K562 (cell line): ENCODE measurements at regions not wholly inside any gene's neighbourhood (a gene's known extent, or its start where the extent isn't known, plus 50 kb on each side); places are given as distances from the start of the nearest gene placed in this dataset.

Experiments used
- ATAC-seq: fragments of 200-7000 bp; cut with Tn5 transposase; 3 replicates; pipeline ENCODE4 v1.9.1; 2020; ENCODE audit warnings: moderate library complexity
- BruUV-seq: library from RNA; stranded (reverse); fragments of 400-500 nt; replicated peaks from 2 replicates; lab custom pipeline; 2021; lab: Mats Ljungman, UMichigan
- CTCF ChIA-PET: fragments of 300-600 bp; formaldehyde crosslinking; extraction: SDS; loops from one replicate; lab custom pipeline; 2021; ENCODE audit warnings: low intra/inter-chr PET ratio; lab: Yijun Ruan, JAX
- POLR2A ChIA-PET: fragments of 300-600, 350-650 bp; sonication (Branson Sonifier 250); formaldehyde crosslinking; extraction: SDS; loops from one replicate; lab custom pipeline; 2021; ENCODE audit warnings: antibody characterized with exemption, inconsistent platforms; lab: Yijun Ruan, JAX
- DNase-seq, 4 experiments: peaks; one replicate each; pipeline versions ENCODE4 v3.0.0 to v3.0.0-alpha.2; 2011 to 2018; ENCODE audit warnings: low spot score in 3 of 4, mixed read lengths in 3 of 4; ENCODE audit errors: extremely low read depth in 1 of 4
- FAIRE-seq: peaks from 2 replicates; lab custom pipeline; 2011; peaks lifted over from hg19 to GRCh38; lab: Jason Lieb, UNC
- H2AFZ ChIP-seq: 2 replicates; pipeline ENCODE4 v1.6.0; 2011; ENCODE audit warnings: low read depth, low read length, control low read depth, inconsistent platforms
- H3K27ac ChIP-seq: fragments of 200-600 bp; 3 replicates; pipeline ENCODE4 v1.8.0; 2011; ENCODE audit warnings: low read depth, mild to moderate bottlenecking, control low read depth, inconsistent platforms, low read length, moderate library complexity, mixed read lengths; ENCODE audit errors: extremely low read depth
- H3K27me3 ChIP-seq, 2 experiments: fragments of 300-600 bp in 1 of 2; 2 replicates in 1 of 2; 3 replicates in 1 of 2; pipeline versions ENCODE4 v1.6.0 to v1.8.0; 2011; ENCODE audit warnings: inconsistent platforms in 2 of 2, low read length in 2 of 2, mild to moderate bottlenecking in 1 of 2, mixed read lengths in 1 of 2, moderate library complexity in 1 of 2; ENCODE audit not compliant: control insufficient read depth in 2 of 2, insufficient read depth in 2 of 2
- H3K36me3 ChIP-seq: fragments of 300-600 bp; 3 replicates; pipeline ENCODE4 v1.8.0; 2011; ENCODE audit warnings: mild to moderate bottlenecking, low read length, inconsistent platforms; ENCODE audit not compliant: control insufficient read depth, insufficient read depth
- H3K4me1 ChIP-seq, 2 experiments: fragments of 200-600 bp in 1 of 2; replicated peaks in 1 of 2; 2 replicates in 1 of 2; 3 replicates in 1 of 2; pipeline versions ENCODE4 v1.5.1 to v1.8.0; 2011; ENCODE audit warnings: inconsistent platforms in 2 of 2, low read length in 2 of 2, mild to moderate bottlenecking in 1 of 2, mixed read lengths in 1 of 2, moderate library complexity in 1 of 2; ENCODE audit not compliant: control insufficient read depth in 2 of 2, insufficient read depth in 2 of 2
- H3K4me2 ChIP-seq: 2 replicates; pipeline ENCODE4 v1.6.1; 2011; ENCODE audit warnings: low read length, control low read depth, inconsistent platforms, mixed read lengths; ENCODE audit not compliant: insufficient read depth
- H3K4me3 ChIP-seq: fragments of 200-600 bp; sonication (generic), shearing (Covaris generic); 2 replicates; pipeline ENCODE4 v1.5.1; 2016; ENCODE audit warnings: control low read depth, inconsistent platforms
- H3K79me2 ChIP-seq: fragments of 200-600 bp; 3 replicates; pipeline ENCODE4 v1.8.0; 2011; ENCODE audit warnings: low read length, inconsistent platforms; ENCODE audit not compliant: control insufficient read depth, insufficient read depth
- H3K9ac ChIP-seq, 2 experiments: 2 replicates each; pipeline versions ENCODE4 v1.6.0 to v1.6.1; 2011; ENCODE audit warnings: low read depth in 2 of 2, low read length in 2 of 2, control low read depth in 1 of 2, inconsistent platforms in 1 of 2, mild to moderate bottlenecking in 1 of 2, mixed read lengths in 1 of 2; ENCODE audit not compliant: insufficient read depth in 1 of 2
- H3K9me1 ChIP-seq: one replicate; pipeline ENCODE4 v1.6.0; 2011; ENCODE audit warnings: inconsistent platforms, mild to moderate bottlenecking, low read length, moderate library complexity; ENCODE audit not compliant: control insufficient read depth, insufficient read depth
- H3K9me3 ChIP-seq: replicated peaks from 2 replicates; pipeline ENCODE4 v1.5.1; 2011; ENCODE audit warnings: low read depth, low read length, inconsistent platforms; ENCODE audit not compliant: control insufficient read depth, insufficient read depth
- H4K20me1 ChIP-seq: replicated peaks from 2 replicates; pipeline ENCODE4 v1.6.1; 2011; ENCODE audit warnings: low read length, inconsistent platforms, mixed read lengths; ENCODE audit not compliant: control insufficient read depth, insufficient read depth
- MIER1 ChIP-seq: fragments of 450-650 bp; IDR thresholded peaks from 2 replicates; pipeline ENCODE4 v1.6.1; 2016; ENCODE audit warnings: antibody characterized with exemption, mild to moderate bottlenecking, low read depth
- POLR3G ChIP-seq: IDR thresholded peaks from 2 replicates; pipeline ENCODE4 v1.6.1; 2011; ENCODE audit not compliant: insufficient read length, insufficient replicate concordance; ENCODE audit errors: extremely low read depth
- WGBS: fragments of 100-300 bp; shearing (Covaris generic); methylation state at CpG from one replicate; pipeline ENCODE4 v1.1.6; 2016; ENCODE audit warnings: low coverage, mixed read lengths; ENCODE audit not compliant: insufficient coverage; ENCODE audit errors: missing lambda C conversion rate; 5-methylcytosine and 5-hydroxymethylcytosine counted together
- in situ Hi-C: fragments of 300-500 bp; cut with MboI; formaldehyde crosslinking; loops from 4 replicates; pipeline ENCODE4 v1.15.0; 2018; ENCODE audit warnings: inconsistent platforms, mixed read lengths
- intact Hi-C: fragments of 100-400 bp; cut with micrococcal nuclease; formaldehyde crosslinking; loops from 2 replicates; pipeline ENCODE4 v1.14.2; 2022
- TF ChIP-seq, protein P1 (sequence below): sonication (generic); formaldehyde crosslinking; IDR thresholded peaks from 2 replicates; pipeline ENCODE4 v1.8.0; 2023; ENCODE audit warnings: mild to moderate bottlenecking, missing genetic modification reagents
- TF ChIP-seq, protein P2 (sequence below): fragments of 250-450 bp; sonication (Bioruptor Pico); IDR thresholded peaks from 2 replicates; pipeline ENCODE4 v1.8.0; 2021; ENCODE audit warnings: borderline replicate concordance, mild to moderate bottlenecking, moderate library complexity; ENCODE audit not compliant: poor library complexity, severe bottlenecking

- no peak overlapping the region for H3K27ac ChIP-seq
- H3K79me2 ChIP-seq: no peaks in the 10 kb centered on the region
- no peaks in the 10 kb centered on the region for H3K9me3 ChIP-seq
- H2AFZ ChIP-seq: no peak overlapping the region
- H4K20me1 ChIP-seq: no peaks in the 10 kb centered on the region
- no peak overlapping the region for H3K4me2 ChIP-seq
- no peaks in the 10 kb centered on the region for H3K9me1 ChIP-seq
- no TSS peak for BruUV-seq
- no peaks in the 10 kb centered on the region for H3K27me3 ChIP-seq
- POLR2A ChIA-PET: no interaction called here
- 6% methylated on average over 2 of the region's 2 CpGs for WGBS
- DNase-seq (no peak), FAIRE-seq (no peak)
- in situ Hi-C loops: no loop called here
- H3K36me3 ChIP-seq: no peaks in the 10 kb centered on the region
- TF ChIP-seq, protein P1, sequence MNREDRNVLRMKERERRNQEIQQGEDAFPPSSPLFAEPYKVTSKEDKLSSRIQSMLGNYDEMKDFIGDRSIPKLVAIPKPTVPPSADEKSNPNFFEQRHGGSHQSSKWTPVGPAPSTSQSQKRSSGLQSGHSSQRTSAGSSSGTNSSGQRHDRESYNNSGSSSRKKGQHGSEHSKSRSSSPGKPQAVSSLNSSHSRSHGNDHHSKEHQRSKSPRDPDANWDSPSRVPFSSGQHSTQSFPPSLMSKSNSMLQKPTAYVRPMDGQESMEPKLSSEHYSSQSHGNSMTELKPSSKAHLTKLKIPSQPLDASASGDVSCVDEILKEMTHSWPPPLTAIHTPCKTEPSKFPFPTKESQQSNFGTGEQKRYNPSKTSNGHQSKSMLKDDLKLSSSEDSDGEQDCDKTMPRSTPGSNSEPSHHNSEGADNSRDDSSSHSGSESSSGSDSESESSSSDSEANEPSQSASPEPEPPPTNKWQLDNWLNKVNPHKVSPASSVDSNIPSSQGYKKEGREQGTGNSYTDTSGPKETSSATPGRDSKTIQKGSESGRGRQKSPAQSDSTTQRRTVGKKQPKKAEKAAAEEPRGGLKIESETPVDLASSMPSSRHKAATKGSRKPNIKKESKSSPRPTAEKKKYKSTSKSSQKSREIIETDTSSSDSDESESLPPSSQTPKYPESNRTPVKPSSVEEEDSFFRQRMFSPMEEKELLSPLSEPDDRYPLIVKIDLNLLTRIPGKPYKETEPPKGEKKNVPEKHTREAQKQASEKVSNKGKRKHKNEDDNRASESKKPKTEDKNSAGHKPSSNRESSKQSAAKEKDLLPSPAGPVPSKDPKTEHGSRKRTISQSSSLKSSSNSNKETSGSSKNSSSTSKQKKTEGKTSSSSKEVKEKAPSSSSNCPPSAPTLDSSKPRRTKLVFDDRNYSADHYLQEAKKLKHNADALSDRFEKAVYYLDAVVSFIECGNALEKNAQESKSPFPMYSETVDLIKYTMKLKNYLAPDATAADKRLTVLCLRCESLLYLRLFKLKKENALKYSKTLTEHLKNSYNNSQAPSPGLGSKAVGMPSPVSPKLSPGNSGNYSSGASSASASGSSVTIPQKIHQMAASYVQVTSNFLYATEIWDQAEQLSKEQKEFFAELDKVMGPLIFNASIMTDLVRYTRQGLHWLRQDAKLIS: no peak
- TF ChIP-seq MIER1 (no peak), POLR3G (no peak)
- TF ChIP-seq, protein P2, sequence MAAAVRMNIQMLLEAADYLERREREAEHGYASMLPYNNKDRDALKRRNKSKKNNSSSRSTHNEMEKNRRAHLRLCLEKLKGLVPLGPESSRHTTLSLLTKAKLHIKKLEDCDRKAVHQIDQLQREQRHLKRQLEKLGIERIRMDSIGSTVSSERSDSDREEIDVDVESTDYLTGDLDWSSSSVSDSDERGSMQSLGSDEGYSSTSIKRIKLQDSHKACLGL (CRISPR knock-in tag): no peak
- TF ChIP-seq, all 486 proteins: peak for 0
- CTCF ChIA-PET: no interaction called here
- intact Hi-C loops: no loop called here
- no peak overlapping the region for H3K4me3 ChIP-seq
- H3K4me1 ChIP-seq: no peaks in the 10 kb centered on the region
- H3K9ac ChIP-seq: no peak overlapping the region
- ATAC-seq: no peak
Measured at GRCh38 chr10:109218207-109218606, 705.1 kb downstream of the XPNPEP1 start.
